Gastrocnemius medialis (tissue), 4 donors: ENCODE measurements at regions not wholly inside any gene's neighbourhood (a gene's known extent, or its start where the extent isn't known, plus 50 kb on each side); places are given as distances from the start of the nearest gene placed in this dataset.

Source experiments
- POLR2A ChIP-seq, 2 donors: fragments of 450-650 bp; IDR thresholded peaks; one replicate each; pipeline ENCODE4 v1.6.1; 2017; ENCODE audit warnings: antibody characterized with exemption in 2 of 2, mild to moderate bottlenecking in 2 of 2, moderate library complexity in 2 of 2
- TF ChIP-seq, protein P1 (sequence below), 5 experiments: fragments of 450-650 bp in 3 of 5; fragments of 200-600 bp in 2 of 5; sonication (generic) in 2 of 5; IDR thresholded peaks in 4 of 5; conservative IDR thresholded peaks in 1 of 5; 1 replicate in 4 of 5; 2 replicates in 1 of 5; pipeline ENCODE4 v1.5.1; 2016 to 2019; ENCODE audit warnings: antibody characterized with exemption in 5 of 5, mild to moderate bottlenecking in 3 of 5, moderate library complexity in 3 of 5

DNA sequence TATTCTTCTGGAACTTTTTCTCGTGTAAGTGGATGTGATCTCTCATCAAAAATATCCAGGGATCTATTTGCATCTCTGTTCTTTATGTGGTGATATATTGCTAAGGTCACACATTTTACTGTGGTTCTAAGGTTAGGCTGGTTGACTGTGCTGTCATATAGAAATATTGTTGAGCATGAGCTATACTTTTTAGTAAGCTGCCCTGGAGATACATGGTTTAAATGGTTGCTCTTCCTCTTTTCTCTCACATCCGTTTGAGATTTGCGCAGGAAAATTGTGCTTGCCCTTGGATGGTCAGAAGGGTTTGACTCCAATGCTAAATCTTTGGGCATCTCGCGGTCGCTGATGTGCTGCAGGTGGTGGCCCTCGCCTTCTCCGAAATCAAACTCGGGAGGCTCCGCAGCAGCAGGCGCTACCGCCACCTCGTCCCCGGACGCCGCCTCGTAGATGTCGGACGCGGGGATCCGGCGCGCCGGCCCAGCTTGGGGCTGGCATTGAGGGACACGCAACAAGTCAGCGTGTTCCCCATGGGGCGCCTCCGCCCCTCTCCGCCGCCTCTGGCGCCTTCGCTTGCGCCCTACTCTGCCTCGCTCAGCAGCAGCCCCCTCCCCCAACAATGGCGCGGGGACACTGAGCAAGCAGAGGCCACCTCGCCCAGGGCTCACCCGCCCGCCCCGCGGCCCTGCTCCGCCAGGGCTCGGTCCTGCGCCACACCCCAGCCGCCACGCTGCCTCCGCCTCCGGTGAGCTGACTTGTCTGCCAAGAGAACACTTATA lies 154.5 kb downstream of the MSN start:
- TF ChIP-seq, protein P1, sequence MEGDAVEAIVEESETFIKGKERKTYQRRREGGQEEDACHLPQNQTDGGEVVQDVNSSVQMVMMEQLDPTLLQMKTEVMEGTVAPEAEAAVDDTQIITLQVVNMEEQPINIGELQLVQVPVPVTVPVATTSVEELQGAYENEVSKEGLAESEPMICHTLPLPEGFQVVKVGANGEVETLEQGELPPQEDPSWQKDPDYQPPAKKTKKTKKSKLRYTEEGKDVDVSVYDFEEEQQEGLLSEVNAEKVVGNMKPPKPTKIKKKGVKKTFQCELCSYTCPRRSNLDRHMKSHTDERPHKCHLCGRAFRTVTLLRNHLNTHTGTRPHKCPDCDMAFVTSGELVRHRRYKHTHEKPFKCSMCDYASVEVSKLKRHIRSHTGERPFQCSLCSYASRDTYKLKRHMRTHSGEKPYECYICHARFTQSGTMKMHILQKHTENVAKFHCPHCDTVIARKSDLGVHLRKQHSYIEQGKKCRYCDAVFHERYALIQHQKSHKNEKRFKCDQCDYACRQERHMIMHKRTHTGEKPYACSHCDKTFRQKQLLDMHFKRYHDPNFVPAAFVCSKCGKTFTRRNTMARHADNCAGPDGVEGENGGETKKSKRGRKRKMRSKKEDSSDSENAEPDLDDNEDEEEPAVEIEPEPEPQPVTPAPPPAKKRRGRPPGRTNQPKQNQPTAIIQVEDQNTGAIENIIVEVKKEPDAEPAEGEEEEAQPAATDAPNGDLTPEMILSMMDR (IDR thresholded peaks at IDR 0.05 in 4 of 5, conservative IDR thresholded peaks at IDR 0.05 in 1 of 5), result no peak
- no peak for TF ChIP-seq POLR2A (IDR thresholded peaks at IDR 0.05)
